ENCODE measurements at regions not wholly inside any gene's neighbourhood (a gene's known extent, or its start where the extent isn't known, plus 50 kb on each side); places are given as distances from the start of the nearest gene placed in this dataset.

- TF ChIP-seq CTCF (IDR thresholded peaks at IDR 0.05 in 8 of 11, conservative IDR thresholded peaks at IDR 0.05 in 3 of 11): no peak
- TF ChIP-seq POLR2A (IDR thresholded peaks at IDR 0.05): no peak
- TF ChIP-seq POLR2AphosphoS5 (IDR thresholded peaks at IDR 0.05): no peak
Observed at GRCh38 chr5:117065161-117065560, 490.5 kb upstream of the SEMA6A start.

Measured in spleen (tissue), 7 donors.